ENCODE measurements at regions not wholly inside any gene's neighbourhood (a gene's known extent, or its start where the extent isn't known, plus 50 kb on each side); places are given as distances from the start of the nearest gene placed in this dataset.

DNA sequence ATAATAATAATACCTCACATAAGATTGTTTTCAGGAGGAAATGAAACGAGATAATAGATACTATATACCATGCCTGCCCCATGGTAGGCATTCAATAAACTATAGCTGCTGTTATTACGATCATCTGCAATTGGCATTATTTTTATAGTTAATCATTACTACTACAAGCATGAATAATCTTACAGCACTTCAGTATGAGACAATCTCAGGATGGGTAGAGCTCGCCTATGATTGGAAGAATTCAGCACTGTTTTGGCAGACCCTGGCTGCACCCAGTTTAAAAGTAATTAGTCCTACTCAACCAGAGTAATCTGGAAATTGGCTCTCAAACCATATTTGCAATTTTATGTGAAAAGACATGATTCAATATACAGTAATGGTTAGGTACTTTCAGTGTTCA is 105.0 kb upstream of the DPYD start:
- Histone ChIP-seq H3K9me2 (ENCODE audit: insufficient read depth, low read length) (no peaks in the 10 kb centered on the region), H3K4me2 (ENCODE audit: low read length) (no peak overlapping the region), H3K27ac (ENCODE audit: low read length) (no peak overlapping the region), H3K9me3 (ENCODE audit: low read length) (no peaks in the 10 kb centered on the region), H4K20me1 (ENCODE audit: insufficient read depth) (no peaks in the 10 kb centered on the region), H3K4me3 (ENCODE audit: low read length) (no peak overlapping the region), H3K9ac (ENCODE audit: low read length) (no peak overlapping the region), H3K36me3 (ENCODE audit: insufficient read depth, low read length) (no peaks in the 10 kb centered on the region), H3K27me3 (ENCODE audit: insufficient read depth, low read depth, low read length) (no peaks in the 10 kb centered on the region), H3K79me2 (replicated peaks; ENCODE audit: insufficient read depth, low read length) (no peaks in the 10 kb centered on the region), H2AFZ (ENCODE audit: low read depth, low read length) (no peak overlapping the region), H3F3A (ENCODE audit: insufficient read depth, low read length, poor library complexity, severe bottlenecking) (no peaks in the 10 kb centered on the region)
- no peak for TF ChIP-seq EZH2 (IDR thresholded peaks at IDR 0.05; ENCODE audit: borderline replicate concordance, insufficient read depth, low read length, poor library complexity, severe bottlenecking)
- no peak for TF ChIP-seq RAD21 (conservative IDR thresholded peaks at IDR 0.05)
- TF ChIP-seq MXI1 (conservative IDR thresholded peaks at IDR 0.05; ENCODE audit: poor library complexity, severe bottlenecking), result no peak
- no peak for TF ChIP-seq EP300 (conservative IDR thresholded peaks at IDR 0.05; ENCODE audit: poor library complexity, severe bottlenecking)
- TF ChIP-seq, protein P1, sequence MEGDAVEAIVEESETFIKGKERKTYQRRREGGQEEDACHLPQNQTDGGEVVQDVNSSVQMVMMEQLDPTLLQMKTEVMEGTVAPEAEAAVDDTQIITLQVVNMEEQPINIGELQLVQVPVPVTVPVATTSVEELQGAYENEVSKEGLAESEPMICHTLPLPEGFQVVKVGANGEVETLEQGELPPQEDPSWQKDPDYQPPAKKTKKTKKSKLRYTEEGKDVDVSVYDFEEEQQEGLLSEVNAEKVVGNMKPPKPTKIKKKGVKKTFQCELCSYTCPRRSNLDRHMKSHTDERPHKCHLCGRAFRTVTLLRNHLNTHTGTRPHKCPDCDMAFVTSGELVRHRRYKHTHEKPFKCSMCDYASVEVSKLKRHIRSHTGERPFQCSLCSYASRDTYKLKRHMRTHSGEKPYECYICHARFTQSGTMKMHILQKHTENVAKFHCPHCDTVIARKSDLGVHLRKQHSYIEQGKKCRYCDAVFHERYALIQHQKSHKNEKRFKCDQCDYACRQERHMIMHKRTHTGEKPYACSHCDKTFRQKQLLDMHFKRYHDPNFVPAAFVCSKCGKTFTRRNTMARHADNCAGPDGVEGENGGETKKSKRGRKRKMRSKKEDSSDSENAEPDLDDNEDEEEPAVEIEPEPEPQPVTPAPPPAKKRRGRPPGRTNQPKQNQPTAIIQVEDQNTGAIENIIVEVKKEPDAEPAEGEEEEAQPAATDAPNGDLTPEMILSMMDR (IDR thresholded peaks at IDR 0.05; ENCODE audit: poor library complexity, severe bottlenecking), result no peak
- no peak for TF ChIP-seq TAF1 (IDR thresholded peaks at IDR 0.05; ENCODE audit: low read depth)
- TF ChIP-seq POLR2AphosphoS5 (IDR thresholded peaks at IDR 0.05), result no peak
- TF ChIP-seq SMC3 (conservative IDR thresholded peaks at IDR 0.05; ENCODE audit: poor library complexity), result no peak
- no peak for TF ChIP-seq REST (IDR thresholded peaks at IDR 0.05; ENCODE audit: borderline replicate concordance)

DNA sequence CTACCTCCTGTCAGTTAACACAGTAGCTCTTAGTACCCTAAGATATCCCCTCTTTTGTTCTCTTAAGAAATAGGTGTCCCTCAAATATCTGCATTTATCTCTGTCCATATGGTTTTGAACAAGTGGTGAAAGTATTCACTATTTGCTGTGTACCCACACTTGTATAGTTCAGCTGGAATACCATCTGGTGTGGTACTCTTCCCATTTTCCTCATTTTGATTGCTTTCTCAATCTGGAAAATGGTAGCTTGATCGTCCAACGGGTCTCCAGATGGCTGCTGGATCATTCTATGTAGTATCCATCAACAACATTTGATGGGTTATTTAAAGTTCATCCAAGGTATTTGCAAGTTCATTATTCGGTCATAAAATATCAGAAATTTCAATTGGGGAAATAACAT is 100.3 kb upstream of the DPYD start:
- H3F3A ChIP-seq (ENCODE audit: insufficient read depth, low read length, poor library complexity, severe bottlenecking), result no peaks in the 10 kb centered on the region
- H3K27ac ChIP-seq (ENCODE audit: low read length), result no peak overlapping the region
- no peaks in the 10 kb centered on the region for H4K20me1 ChIP-seq (ENCODE audit: insufficient read depth)
- no peaks in the 10 kb centered on the region for H3K36me3 ChIP-seq (ENCODE audit: insufficient read depth, low read length)
- H3K27me3 ChIP-seq (ENCODE audit: insufficient read depth, low read depth, low read length), result no peaks in the 10 kb centered on the region
- no peaks in the 10 kb centered on the region for H3K9me2 ChIP-seq (ENCODE audit: insufficient read depth, low read length)
- H2AFZ ChIP-seq (ENCODE audit: low read depth, low read length), result no peak overlapping the region
- H3K9ac ChIP-seq (ENCODE audit: low read length), result no peak overlapping the region
- no peaks in the 10 kb centered on the region for H3K79me2 ChIP-seq (replicated peaks; ENCODE audit: insufficient read depth, low read length)
- TF ChIP-seq MXI1 (conservative IDR thresholded peaks at IDR 0.05; ENCODE audit: poor library complexity, severe bottlenecking), result no peak
- no peaks in the 10 kb centered on the region for H3K9me3 ChIP-seq (ENCODE audit: low read length)
- H3K4me2 ChIP-seq (ENCODE audit: low read length), result no peak overlapping the region
- no peak overlapping the region for H3K4me3 ChIP-seq (ENCODE audit: low read length)

- no peak overlapping the region for H3K27ac ChIP-seq (ENCODE audit: low read length)
- no peaks in the 10 kb centered on the region for H3F3A ChIP-seq (ENCODE audit: insufficient read depth, low read length, poor library complexity, severe bottlenecking)
- TF ChIP-seq MXI1 (conservative IDR thresholded peaks at IDR 0.05; ENCODE audit: poor library complexity, severe bottlenecking), result no peak
- no peak for TF ChIP-seq TAF1 (IDR thresholded peaks at IDR 0.05; ENCODE audit: low read depth)
- TF ChIP-seq POLR2AphosphoS5 (IDR thresholded peaks at IDR 0.05), result no peak
- TF ChIP-seq, protein P1 (IDR thresholded peaks at IDR 0.05; ENCODE audit: poor library complexity, severe bottlenecking), result no peak
- no peak for TF ChIP-seq EP300 (conservative IDR thresholded peaks at IDR 0.05; ENCODE audit: poor library complexity, severe bottlenecking)
- no peak for TF ChIP-seq EZH2 (IDR thresholded peaks at IDR 0.05; ENCODE audit: borderline replicate concordance, insufficient read depth, low read length, poor library complexity, severe bottlenecking)
- TF ChIP-seq RAD21 (conservative IDR thresholded peaks at IDR 0.05), result no peak
- no peak for TF ChIP-seq REST (IDR thresholded peaks at IDR 0.05; ENCODE audit: borderline replicate concordance)
- TF ChIP-seq SMC3 (conservative IDR thresholded peaks at IDR 0.05; ENCODE audit: poor library complexity), result no peak
- H2AFZ ChIP-seq (ENCODE audit: low read depth, low read length), result no peak overlapping the region
- H4K20me1 ChIP-seq (ENCODE audit: insufficient read depth), result no peaks in the 10 kb centered on the region
- no peaks in the 10 kb centered on the region for H3K27me3 ChIP-seq (ENCODE audit: insufficient read depth, low read depth, low read length)
- no peaks in the 10 kb centered on the region for H3K36me3 ChIP-seq (ENCODE audit: insufficient read depth, low read length)
- no peaks in the 10 kb centered on the region for H3K79me2 ChIP-seq (replicated peaks; ENCODE audit: insufficient read depth, low read length)
- no peaks in the 10 kb centered on the region for H3K9me3 ChIP-seq (ENCODE audit: low read length)
- H3K9me2 ChIP-seq (ENCODE audit: insufficient read depth, low read length), result no peaks in the 10 kb centered on the region
- H3K4me3 ChIP-seq (ENCODE audit: low read length), result no peak overlapping the region
- no peak overlapping the region for H3K4me2 ChIP-seq (ENCODE audit: low read length)
- H3K9ac ChIP-seq (ENCODE audit: low read length), result no peak overlapping the region
Observed at GRCh38 chr1:98019747-98020146, 98.9 kb upstream of the DPYD start.
